ENCODE measurements at regions not wholly inside any gene's neighbourhood (a gene's known extent, or its start where the extent isn't known, plus 50 kb on each side); places are given as distances from the start of the nearest gene placed in this dataset.

- Histone ChIP-seq H3K27me3 (replicated peaks; ENCODE audit: insufficient read depth, low read length) (no peaks in the 10 kb centered on the region), H3K4me1 (ENCODE audit: low read length) (no peaks in the 10 kb centered on the region), H4K20me1 (ENCODE audit: insufficient read depth, low read length) (no peaks in the 10 kb centered on the region), H3K27ac (ENCODE audit: low read length) (no peak overlapping the region), H3K9me3 (replicated peaks; ENCODE audit: insufficient read depth, low read length) (no peaks in the 10 kb centered on the region), H3K9ac (ENCODE audit: low read length) (no peak overlapping the region), H3K36me3 (replicated peaks; ENCODE audit: insufficient read depth, low read length) (no peaks in the 10 kb centered on the region), H3K9me2 (replicated peaks; ENCODE audit: insufficient read depth, low read length) (no peaks in the 10 kb centered on the region), H2AFZ (ENCODE audit: low read length) (no peak overlapping the region), H3K4me2 (ENCODE audit: low read depth, low read length) (no peak overlapping the region), H3F3A (ENCODE audit: insufficient read depth, low read length) (no peaks in the 10 kb centered on the region), H3K79me2 (ENCODE audit: low read length) (no peaks in the 10 kb centered on the region), H3K4me3 (ENCODE audit: low read length) (no peak overlapping the region)
- no peak for DNase-seq
- no peak for TF ChIP-seq EZH2phosphoT487 (IDR thresholded peaks at IDR 0.05; ENCODE audit: low read length)
- TF ChIP-seq CTCF (IDR thresholded peaks at IDR 0.05; ENCODE audit: low read length): no peak
- TF ChIP-seq EZH2 (optimal IDR thresholded peaks at IDR 0.05; ENCODE audit: low read depth, low read length): no peak
These were observed 289.6 kb downstream of the CXXC4 start for GRCh38 chr4:104205116-104205515.

- Histone ChIP-seq H3K79me2 (ENCODE audit: low read length) (no peaks in the 10 kb centered on the region), H3K9me2 (replicated peaks; ENCODE audit: insufficient read depth, low read length) (no peaks in the 10 kb centered on the region), H2AFZ (ENCODE audit: low read length) (no peak overlapping the region), H4K20me1 (ENCODE audit: insufficient read depth, low read length) (no peaks in the 10 kb centered on the region), H3K4me1 (ENCODE audit: low read length) (peaks cover 20% of the 10 kb centered on the region), H3K4me2 (ENCODE audit: low read depth, low read length) (no peak overlapping the region), H3F3A (ENCODE audit: insufficient read depth, low read length) (0 out of 2 replicates have a peak, but pooled peaks cover 5% of the 10 kb centered on the region), H3K27ac (ENCODE audit: low read length) (no peak overlapping the region), H3K36me3 (replicated peaks; ENCODE audit: insufficient read depth, low read length) (no peaks in the 10 kb centered on the region), H3K9me3 (replicated peaks; ENCODE audit: insufficient read depth, low read length) (no peaks in the 10 kb centered on the region), H3K9ac (ENCODE audit: low read length) (no peak overlapping the region), H3K27me3 (replicated peaks; ENCODE audit: insufficient read depth, low read length) (no peaks in the 10 kb centered on the region), H3K4me3 (ENCODE audit: low read length) (no peak overlapping the region)
- TF ChIP-seq EZH2phosphoT487 (IDR thresholded peaks at IDR 0.05; ENCODE audit: low read length) (no peak), CTCF (IDR thresholded peaks at IDR 0.05; ENCODE audit: low read length) (no peak), EZH2 (optimal IDR thresholded peaks at IDR 0.05; ENCODE audit: low read depth, low read length) (no peak)
- no peak for DNase-seq
These were observed 306.4 kb downstream of the CXXC4 start for GRCh38 chr4:104188301-104188700.

- no peaks in the 10 kb centered on the region for H3K79me2 ChIP-seq (ENCODE audit: low read length)
- H3K9me3 ChIP-seq (replicated peaks; ENCODE audit: insufficient read depth, low read length): no peaks in the 10 kb centered on the region
- H3K36me3 ChIP-seq (replicated peaks; ENCODE audit: insufficient read depth, low read length): no peaks in the 10 kb centered on the region
- no peaks in the 10 kb centered on the region for H4K20me1 ChIP-seq (ENCODE audit: insufficient read depth, low read length)
- H3K4me2 ChIP-seq (ENCODE audit: low read depth, low read length): no peak overlapping the region
- H3K4me1 ChIP-seq (ENCODE audit: low read length): no peaks in the 10 kb centered on the region
- no peak overlapping the region for H2AFZ ChIP-seq (ENCODE audit: low read length)
- no peak for DNase-seq
- no peak overlapping the region for H3K27ac ChIP-seq (ENCODE audit: low read length)
- H3K4me3 ChIP-seq (ENCODE audit: low read length): no peak overlapping the region
- H3K9me2 ChIP-seq (replicated peaks; ENCODE audit: insufficient read depth, low read length): no peaks in the 10 kb centered on the region
- TF ChIP-seq CTCF (IDR thresholded peaks at IDR 0.05; ENCODE audit: low read length): no peak
- no peak for TF ChIP-seq EZH2phosphoT487 (IDR thresholded peaks at IDR 0.05; ENCODE audit: low read length)
- no peak for TF ChIP-seq EZH2 (optimal IDR thresholded peaks at IDR 0.05; ENCODE audit: low read depth, low read length)
- no peaks in the 10 kb centered on the region for H3K27me3 ChIP-seq (replicated peaks; ENCODE audit: insufficient read depth, low read length)
- H3F3A ChIP-seq (ENCODE audit: insufficient read depth, low read length): no peaks in the 10 kb centered on the region
- H3K9ac ChIP-seq (ENCODE audit: low read length): no peak overlapping the region
These were observed 325.3 kb downstream of the CXXC4 start for GRCh38 chr4:104169437-104169836.

All from MM.1S (cell line).